ENCODE measurements at regions not wholly inside any gene's neighbourhood (a gene's known extent, or its start where the extent isn't known, plus 50 kb on each side); places are given as distances from the start of the nearest gene placed in this dataset.

DNA sequence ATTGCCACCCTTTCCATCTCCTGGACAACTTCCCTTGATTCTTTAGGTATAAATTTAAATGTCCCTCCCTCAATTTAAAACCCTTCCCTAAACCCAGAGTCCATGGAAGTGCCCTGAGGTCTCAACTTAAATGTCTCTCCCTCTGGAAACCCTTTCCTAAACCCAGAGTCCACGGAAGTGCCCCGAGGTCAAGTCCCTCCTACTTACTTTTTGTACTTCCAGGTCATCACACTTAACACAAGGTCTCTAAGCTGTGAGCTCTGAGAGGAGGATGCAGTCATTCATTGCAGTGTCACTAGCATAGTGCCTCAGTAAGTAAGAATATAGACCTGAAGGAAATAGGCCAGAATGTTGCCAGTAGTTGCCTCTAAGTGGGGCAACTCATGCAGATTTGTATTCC lies 78.2 kb upstream of the BNC1 start:
- Histone ChIP-seq H3K4me2 (ENCODE audit: control insufficient read depth, extremely low read depth, insufficient read depth, low read depth, low read length) (no peak overlapping the region), H3K4me1 (ENCODE audit: control insufficient read depth, extremely low read depth, insufficient read depth, low read length) (peaks cover 38% of the 10 kb centered on the region), H3K27me3 (ENCODE audit: control insufficient read depth, extremely low read depth, insufficient read depth, low read length) (no peaks in the 10 kb centered on the region), H3K9me1 (ENCODE audit: control insufficient read depth, extremely low read depth, insufficient read depth, low read length) (no peaks in the 10 kb centered on the region), H3K9ac (ENCODE audit: control insufficient read depth, extremely low read depth, insufficient read depth, low read length) (no peak overlapping the region), H3K9me3 (ENCODE audit: control insufficient read depth, low read depth, low read length) (no peaks in the 10 kb centered on the region), H2AFZ (ENCODE audit: control insufficient read depth, low read length) (no peak overlapping the region), H4K20me1 (ENCODE audit: control insufficient read depth, extremely low read depth, insufficient read depth, low read length) (no peaks in the 10 kb centered on the region), H3K79me2 (ENCODE audit: control insufficient read depth, insufficient read depth, low read length) (no peaks in the 10 kb centered on the region), H3K4me3 (ENCODE audit: control insufficient read depth in 2 of 3, extremely low read depth in 1 of 3, insufficient read depth in 2 of 3, low read depth in 1 of 3, low read length in 3 of 3) (no peak overlapping the region), H3K36me3 (ENCODE audit: control insufficient read depth in 2 of 2, extremely low read depth in 1 of 2, insufficient read depth in 2 of 2, low read length in 2 of 2) (no peaks in the 10 kb centered on the region), H3K27ac (ENCODE audit: control insufficient read depth, insufficient read depth, low read length) (no peak overlapping the region)
- FAIRE-seq (no peak), DNase-seq (ENCODE audit: low read depth, low spot score) (no peak)
- dilution Hi-C loops (cut with MboI; ENCODE audit: extremely low pct_ligation_motif_present, low sequenced_read_pairs): no loop called here
- TF ChIP-seq EZH2 (IDR thresholded peaks at IDR 0.05; ENCODE audit: low read length): no peak
- TF ChIP-seq, protein P1, sequence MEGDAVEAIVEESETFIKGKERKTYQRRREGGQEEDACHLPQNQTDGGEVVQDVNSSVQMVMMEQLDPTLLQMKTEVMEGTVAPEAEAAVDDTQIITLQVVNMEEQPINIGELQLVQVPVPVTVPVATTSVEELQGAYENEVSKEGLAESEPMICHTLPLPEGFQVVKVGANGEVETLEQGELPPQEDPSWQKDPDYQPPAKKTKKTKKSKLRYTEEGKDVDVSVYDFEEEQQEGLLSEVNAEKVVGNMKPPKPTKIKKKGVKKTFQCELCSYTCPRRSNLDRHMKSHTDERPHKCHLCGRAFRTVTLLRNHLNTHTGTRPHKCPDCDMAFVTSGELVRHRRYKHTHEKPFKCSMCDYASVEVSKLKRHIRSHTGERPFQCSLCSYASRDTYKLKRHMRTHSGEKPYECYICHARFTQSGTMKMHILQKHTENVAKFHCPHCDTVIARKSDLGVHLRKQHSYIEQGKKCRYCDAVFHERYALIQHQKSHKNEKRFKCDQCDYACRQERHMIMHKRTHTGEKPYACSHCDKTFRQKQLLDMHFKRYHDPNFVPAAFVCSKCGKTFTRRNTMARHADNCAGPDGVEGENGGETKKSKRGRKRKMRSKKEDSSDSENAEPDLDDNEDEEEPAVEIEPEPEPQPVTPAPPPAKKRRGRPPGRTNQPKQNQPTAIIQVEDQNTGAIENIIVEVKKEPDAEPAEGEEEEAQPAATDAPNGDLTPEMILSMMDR (optimal IDR thresholded peaks at IDR 0.05 in 1 of 3, IDR thresholded peaks at IDR 0.05 in 1 of 3, conservative IDR thresholded peaks at IDR 0.05 in 1 of 3; ENCODE audit: extremely low read depth in 1 of 3, insufficient read depth in 2 of 3, low read length in 3 of 3): no peak

DNA sequence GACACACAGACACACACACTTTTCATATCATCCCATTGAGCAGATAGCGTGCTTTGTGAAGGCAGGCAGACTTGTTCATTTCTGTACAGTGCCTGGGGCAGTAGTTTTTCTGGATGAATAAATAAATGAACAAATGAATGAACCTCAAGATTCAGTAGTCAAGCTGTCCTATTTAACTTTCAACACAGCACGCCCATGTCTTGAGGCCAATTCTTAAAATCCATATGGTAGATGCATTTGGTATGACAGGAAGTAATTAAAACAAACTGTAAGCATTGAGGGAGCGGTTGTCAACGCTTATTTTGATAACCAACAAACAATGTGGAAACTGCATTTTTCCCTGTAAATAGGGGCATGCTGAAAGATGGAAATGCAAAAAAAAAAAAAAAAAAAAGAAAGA lies 80.0 kb upstream of the BNC1 start:
- Histone ChIP-seq H3K9me1 (ENCODE audit: control insufficient read depth, extremely low read depth, insufficient read depth, low read length) (no peaks in the 10 kb centered on the region), H4K20me1 (ENCODE audit: control insufficient read depth, extremely low read depth, insufficient read depth, low read length) (no peaks in the 10 kb centered on the region), H3K4me2 (ENCODE audit: control insufficient read depth, extremely low read depth, insufficient read depth, low read depth, low read length) (peak overlapping the region; percentile 98), H3K79me2 (ENCODE audit: control insufficient read depth, insufficient read depth, low read length) (no peaks in the 10 kb centered on the region), H3K27me3 (ENCODE audit: control insufficient read depth, extremely low read depth, insufficient read depth, low read length) (no peaks in the 10 kb centered on the region), H3K4me3 (ENCODE audit: control insufficient read depth in 2 of 3, extremely low read depth in 1 of 3, insufficient read depth in 2 of 3, low read depth in 1 of 3, low read length in 3 of 3) (peak overlapping the region in 1 of 3 experiments; percentile 76), H3K9ac (ENCODE audit: control insufficient read depth, extremely low read depth, insufficient read depth, low read length) (peak overlapping the region; percentile 81), H3K9me3 (ENCODE audit: control insufficient read depth, low read depth, low read length) (no peaks in the 10 kb centered on the region), H2AFZ (ENCODE audit: control insufficient read depth, low read length) (peak overlapping the region; percentile 28), H3K4me1 (ENCODE audit: control insufficient read depth, extremely low read depth, insufficient read depth, low read length) (peaks cover 20% of the 10 kb centered on the region), H3K27ac (ENCODE audit: control insufficient read depth, insufficient read depth, low read length) (peak overlapping the region; percentile 83), H3K36me3 (ENCODE audit: control insufficient read depth in 2 of 2, extremely low read depth in 1 of 2, insufficient read depth in 2 of 2, low read length in 2 of 2) (no peaks in the 10 kb centered on the region)
- DNase-seq (ENCODE audit: low read depth, low spot score) (no peak), FAIRE-seq (peak; percentile 39)
- TF ChIP-seq, protein P1 (optimal IDR thresholded peaks at IDR 0.05 in 1 of 3, IDR thresholded peaks at IDR 0.05 in 1 of 3, conservative IDR thresholded peaks at IDR 0.05 in 1 of 3; ENCODE audit: extremely low read depth in 1 of 3, insufficient read depth in 2 of 3, low read length in 3 of 3): no peak
- no peak for TF ChIP-seq EZH2 (IDR thresholded peaks at IDR 0.05; ENCODE audit: low read length)
- dilution Hi-C loops (cut with MboI; ENCODE audit: extremely low pct_ligation_motif_present, low sequenced_read_pairs): no loop called here

All from keratinocyte (primary cell).